Mammary epithelial cell (primary cell): ENCODE measurements at regions not wholly inside any gene's neighbourhood (a gene's known extent, or its start where the extent isn't known, plus 50 kb on each side); places are given as distances from the start of the nearest gene placed in this dataset.

Experiments
- CTCF ChIP-seq, 2 donors: IDR thresholded peaks in 1 of 2; conservative IDR thresholded peaks in 1 of 2; 2 replicates each; pipeline ENCODE4 v1.5.1; 2011 to 2012; ENCODE audit warnings: inconsistent platforms in 2 of 2, low read length in 2 of 2, mild to moderate bottlenecking in 2 of 2, control low read depth in 1 of 2, low read depth in 1 of 2; ENCODE audit not compliant: insufficient read depth in 1 of 2; ENCODE audit errors: extremely low read depth in 1 of 2
- EZH2 ChIP-seq: IDR thresholded peaks from 2 replicates; pipeline ENCODE4 v1.6.1; 2012; ENCODE audit warnings: low read length, inconsistent platforms, borderline replicate concordance

GRCh38 chrX:127038065-127038464 is 218.5 kb downstream of the PRR32 start:
- TF ChIP-seq CTCF (conservative IDR thresholded peaks at IDR 0.05 in 1 of 2, IDR thresholded peaks at IDR 0.05 in 1 of 2; ENCODE audit: extremely low read depth in 1 of 2, insufficient read depth in 1 of 2, low read depth in 1 of 2, low read length in 2 of 2) (peak; percentile 23 to 36), EZH2 (no peak)
